H1 (cell line): ENCODE measurements at regions not wholly inside any gene's neighbourhood (a gene's known extent, or its start where the extent isn't known, plus 50 kb on each side); places are given as distances from the start of the nearest gene placed in this dataset.

ENCODE experiments used
- CTCF ChIA-PET: fragments of 300-600 bp; sonication (Branson Sonifier 250); formaldehyde crosslinking; loops from one replicate; lab custom pipeline; 2021; ENCODE audit not compliant: partially characterized antibody; lab: Charles Lee
- POLR2A ChIA-PET: fragments of 300-600 bp; sonication (Branson Sonifier 250); formaldehyde crosslinking; loops from one replicate; lab custom pipeline; 2021; ENCODE audit warnings: inconsistent platforms; ENCODE audit not compliant: partially characterized antibody; lab: Charles Lee
- DNase-seq, 2 experiments: peaks; one replicate each; pipeline versions ENCODE4 v3.0.0 to v3.0.0-alpha.2; 2010 to 2022; ENCODE audit warnings: low spot score in 2 of 2, low read depth in 1 of 2, mixed read lengths in 1 of 2
- FAIRE-seq: peaks from 2 replicates; lab custom pipeline; 2011; peaks lifted over from hg19 to GRCh38; lab: Jason Lieb, UNC
- H2AFZ ChIP-seq: 2 replicates; pipeline ENCODE4 v1.8.1; 2012; ENCODE audit warnings: low read length, inconsistent platforms
- H2AK5ac ChIP-seq: 2 replicates; pipeline ENCODE4 v1.6.1; 2013; ENCODE audit warnings: low read depth, low read length
- H2BK120ac ChIP-seq: replicated peaks from 2 replicates; pipeline ENCODE3; 2013; ENCODE audit warnings: low read depth, low read length, inconsistent platforms
- H2BK12ac ChIP-seq: 2 replicates; pipeline ENCODE4 v1.6.1; 2013; ENCODE audit warnings: low read depth, low read length
- H2BK15ac ChIP-seq: 2 replicates; pipeline ENCODE4 v1.6.1; 2013; ENCODE audit warnings: low read length
- H2BK20ac ChIP-seq: 2 replicates; pipeline ENCODE4 v1.6.1; 2013; ENCODE audit warnings: low read length
- H2BK5ac ChIP-seq: 2 replicates; pipeline ENCODE4 v1.6.1; 2013; ENCODE audit warnings: low read depth, low read length
- H3K14ac ChIP-seq: 2 replicates; pipeline ENCODE4 v1.6.1; 2013; ENCODE audit warnings: inconsistent platforms; ENCODE audit not compliant: insufficient read length
- H3K18ac ChIP-seq: 2 replicates; pipeline ENCODE4 v1.6.1; 2013; ENCODE audit warnings: low read length; ENCODE audit errors: extremely low read depth
- H3K23ac ChIP-seq: 2 replicates; pipeline ENCODE4 v1.6.1; 2013; ENCODE audit warnings: inconsistent platforms; ENCODE audit not compliant: insufficient read length
- H3K23me2 ChIP-seq: 2 replicates; pipeline ENCODE4 v1.6.1; 2013; ENCODE audit warnings: low read depth, low read length
- H3K27ac ChIP-seq: 2 replicates; pipeline ENCODE4 v1.6.1; 2011; ENCODE audit warnings: low read depth, low read length, inconsistent platforms
- H3K27me3 ChIP-seq, 4 experiments: replicated peaks in 1 of 4; 1 replicate in 1 of 4; 2 replicates in 3 of 4; pipeline versions ENCODE4 v1.6.1 to v1.8.1; 2011 to 2013; ENCODE audit warnings: low read length in 3 of 4, mild to moderate bottlenecking in 3 of 4, inconsistent platforms in 2 of 4, mixed read lengths in 2 of 4, moderate library complexity in 1 of 4; ENCODE audit not compliant: control insufficient read depth in 3 of 4, insufficient read depth in 3 of 4; ENCODE audit errors: extremely low read depth in 1 of 4
- H3K36me3 ChIP-seq, 4 experiments: 2 replicates each; pipeline versions ENCODE4 v1.6.1 to v1.8.1; 2011 to 2013; ENCODE audit warnings: mild to moderate bottlenecking in 4 of 4, low read length in 3 of 4, moderate library complexity in 2 of 4, control low read depth in 1 of 4, inconsistent platforms in 1 of 4; ENCODE audit not compliant: insufficient read depth in 4 of 4, control insufficient read depth in 2 of 4
- H3K4ac ChIP-seq: replicated peaks from 2 replicates; pipeline ENCODE3; 2013; ENCODE audit warnings: low read length, low read depth, mixed read lengths, inconsistent platforms; ENCODE audit not compliant: insufficient read length
- H3K4me1 ChIP-seq, 4 experiments: replicated peaks in 1 of 4; 1 replicate in 1 of 4; 2 replicates in 3 of 4; pipeline versions ENCODE4 v1.6.1 to v1.8.1; 2011 to 2013; ENCODE audit warnings: low read length in 3 of 4, inconsistent platforms in 2 of 4, mixed read lengths in 1 of 4; ENCODE audit not compliant: insufficient read depth in 4 of 4, control insufficient read depth in 3 of 4
- H3K4me2 ChIP-seq, 2 experiments: 2 replicates each; pipeline versions ENCODE4 v1.6.1 to v1.8.1; 2011 to 2013; ENCODE audit warnings: low read depth in 2 of 2, low read length in 2 of 2, control low read depth in 1 of 2, inconsistent platforms in 1 of 2, mild to moderate bottlenecking in 1 of 2; ENCODE audit not compliant: insufficient read depth in 1 of 2
- H3K4me3 ChIP-seq, 4 experiments: fragments of 200-600, 300-600 bp in 1 of 4; sonication (generic), shearing (Covaris generic), sonication (Bioruptor Twin) in 1 of 4; 2 replicates each; pipeline versions ENCODE4 v1.5.1 to v1.8.1; 2011 to 2016; ENCODE audit warnings: low read length in 4 of 4, low read depth in 3 of 4, control low read depth in 2 of 4, inconsistent platforms in 2 of 4, mild to moderate bottlenecking in 2 of 4, mixed read lengths in 1 of 4, moderate library complexity in 1 of 4; ENCODE audit not compliant: insufficient read depth in 2 of 4; ENCODE audit errors: extremely low read depth in 1 of 4
- H3K56ac ChIP-seq: replicated peaks from 2 replicates; pipeline ENCODE3; 2013; ENCODE audit warnings: low read depth, mild to moderate bottlenecking, mixed read lengths, low read length, inconsistent platforms; ENCODE audit not compliant: insufficient read length
- H3K79me1 ChIP-seq: 2 replicates; pipeline ENCODE4 v1.6.1; 2013; ENCODE audit warnings: low read depth, low read length, control low read depth
- H3K79me2 ChIP-seq, 2 experiments: 2 replicates each; pipeline versions ENCODE4 v1.6.1 to v1.8.1; 2012 to 2013; ENCODE audit warnings: low read length in 2 of 2, mild to moderate bottlenecking in 2 of 2, inconsistent platforms in 1 of 2; ENCODE audit not compliant: insufficient read depth in 2 of 2, control insufficient read depth in 1 of 2
- H3K9ac ChIP-seq, 4 experiments: replicated peaks in 1 of 4; 1 replicate in 1 of 4; 2 replicates in 3 of 4; pipeline versions ENCODE4 v1.6.1 to v1.8.1; 2011 to 2013; ENCODE audit warnings: low read depth in 3 of 4, low read length in 3 of 4, control low read depth in 2 of 4, mild to moderate bottlenecking in 2 of 4, moderate library complexity in 2 of 4, inconsistent platforms in 1 of 4; ENCODE audit errors: extremely low read depth in 1 of 4
- H3K9me3 ChIP-seq, 2 experiments: 2 replicates each; pipeline versions ENCODE4 v1.6.1 to v1.8.1; 2012 to 2013; ENCODE audit warnings: mild to moderate bottlenecking in 2 of 2, moderate library complexity in 2 of 2, control low read depth in 1 of 2, inconsistent platforms in 1 of 2, low read depth in 1 of 2, low read length in 1 of 2, mixed read lengths in 1 of 2; ENCODE audit not compliant: insufficient read depth in 2 of 2
- H4K20me1 ChIP-seq, 2 experiments: replicated peaks in 1 of 2; 2 replicates each; pipeline versions ENCODE3 to v1.8.1; 2011 to 2013; ENCODE audit warnings: inconsistent platforms in 2 of 2, low read length in 2 of 2, mild to moderate bottlenecking in 1 of 2; ENCODE audit not compliant: insufficient read depth in 2 of 2, control insufficient read depth in 1 of 2
- H4K5ac ChIP-seq: 2 replicates; pipeline ENCODE4 v1.6.1; 2013; ENCODE audit warnings: low read length, low read depth, mixed read lengths, inconsistent platforms; ENCODE audit not compliant: insufficient read length
- H4K8ac ChIP-seq: 2 replicates; pipeline ENCODE4 v1.8.0; 2013; ENCODE audit warnings: mild to moderate bottlenecking, moderate library complexity, low read length, inconsistent platforms; ENCODE audit not compliant: insufficient read depth; ENCODE audit errors: extremely low read depth
- H4K91ac ChIP-seq: replicated peaks from 2 replicates; pipeline ENCODE3; 2013; ENCODE audit warnings: low read length, mixed read lengths, inconsistent platforms; ENCODE audit not compliant: insufficient read length
- BRCA1 ChIP-seq: IDR thresholded peaks from 2 replicates; pipeline ENCODE4 v1.6.1; 2012; ENCODE audit warnings: low read depth, low read length, improper control_type of control experiment
- TAF7 ChIP-seq: optimal IDR thresholded peaks from 2 replicates; pipeline ENCODE3; 2011; ENCODE audit warnings: low read depth, mild to moderate bottlenecking, inconsistent platforms, low read length, moderate library complexity, borderline replicate concordance
- WGBS, 2 experiments: shearing (Covaris generic) in 1 of 2; methylation state at CpG; one replicate each; pipeline versions ENCODE4 v1.1.6 to v1.1.7; 2013 to 2015; ENCODE audit warnings: low lambda C conversion rate in 2 of 2, mixed read lengths in 2 of 2, inconsistent platforms in 1 of 2, low coverage in 1 of 2, missing lambda C conversion rate in 1 of 2; ENCODE audit not compliant: insufficient replicate concordance in 2 of 2, insufficient coverage in 1 of 2, insufficient read length in 1 of 2; ENCODE audit errors: extremely low coverage in 1 of 2, missing lambda C conversion rate in 1 of 2; 5-methylcytosine and 5-hydroxymethylcytosine counted together

GRCh38 chr10:42940487-42941294 is 136.2 kb upstream of the RET start:
- no peak overlapping the region for H3K14ac ChIP-seq
- POLR2A ChIA-PET, result no interaction called here
- H3K4me3 ChIP-seq, result no peak overlapping the region
- no peak for TF ChIP-seq TAF7
- no peak for TF ChIP-seq BRCA1

More at GRCh38 chr10:42940487-42941294, 136.2 kb upstream of the RET start:
- no peaks in the 10 kb centered on the region; a peak in 1 of 7 replicates for H3K4me1 ChIP-seq
- H3K36me3 ChIP-seq, result no peaks in the 10 kb centered on the region
- no peak overlapping the region for H3K18ac ChIP-seq
- no peak overlapping the region for H3K27ac ChIP-seq
- peak in 1 of 2 experiments; percentile 29 for DNase-seq
- no peak overlapping the region for H3K4me2 ChIP-seq
- no peak overlapping the region for H4K8ac ChIP-seq
- H4K5ac ChIP-seq, result no peak overlapping the region
- no peak overlapping the region for H2BK15ac ChIP-seq
- H2BK5ac ChIP-seq, result no peak overlapping the region
- no peak overlapping the region for H2BK120ac ChIP-seq
- H3K79me2 ChIP-seq, result no peaks in the 10 kb centered on the region
- 88% methylated on average over 23 of the region's 25 CpGs; no CpG with 5 or more reads in 1 of the 2 experiments for WGBS, 2 experiments
- no peak for FAIRE-seq
- H3K9me3 ChIP-seq, result no peaks in the 10 kb centered on the region
- no peaks in the 10 kb centered on the region for H3K23me2 ChIP-seq
- no peak overlapping the region for H3K56ac ChIP-seq
- no peak overlapping the region for H2AFZ ChIP-seq
- CTCF ChIA-PET, result interaction anchor here (1.2 to 3.6 kb wide), 4 partner anchors 11 to 138 kb away, joined by 3 to 17 read pairs (median 5); no protein-coding TSS in a partner anchor
- H3K9ac ChIP-seq, result no peak overlapping the region
- no peak overlapping the region for H2AK5ac ChIP-seq
- H3K4ac ChIP-seq, result no peak overlapping the region
- no peaks in the 10 kb centered on the region for H4K20me1 ChIP-seq
- no peak overlapping the region for H3K23ac ChIP-seq
- no peak overlapping the region for H2BK12ac ChIP-seq
- H3K27me3 ChIP-seq, result no peaks in the 10 kb centered on the region; a peak in 2 of 7 replicates
- no peak overlapping the region for H4K91ac ChIP-seq
- no peak overlapping the region for H2BK20ac ChIP-seq
- no peaks in the 10 kb centered on the region for H3K79me1 ChIP-seq
